Epithelial cell of esophagus (primary cell): ENCODE measurements at regions not wholly inside any gene's neighbourhood (a gene's known extent, or its start where the extent isn't known, plus 50 kb on each side); places are given as distances from the start of the nearest gene placed in this dataset.
A peak's percentile ranks its signal among the peaks of the same experiment; 100 is the strongest.

Experiments used
- DNase-seq: peaks from one replicate; pipeline ENCODE4 v3.0.0; 2010; ENCODE audit warnings: low read depth
- H3K4me3 ChIP-seq: 2 replicates; pipeline ENCODE4 v1.5.1; 2011; ENCODE audit warnings: mild to moderate bottlenecking, low read length, control low read depth
- TF ChIP-seq, protein P1 (sequence below): IDR thresholded peaks from 2 replicates; pipeline ENCODE4 v1.5.1; 2011; ENCODE audit warnings: low read depth, mild to moderate bottlenecking, low read length, control low read depth, inconsistent platforms; ENCODE audit not compliant: insufficient read depth; ENCODE audit errors: missing control alignments

- TF ChIP-seq, protein P1, sequence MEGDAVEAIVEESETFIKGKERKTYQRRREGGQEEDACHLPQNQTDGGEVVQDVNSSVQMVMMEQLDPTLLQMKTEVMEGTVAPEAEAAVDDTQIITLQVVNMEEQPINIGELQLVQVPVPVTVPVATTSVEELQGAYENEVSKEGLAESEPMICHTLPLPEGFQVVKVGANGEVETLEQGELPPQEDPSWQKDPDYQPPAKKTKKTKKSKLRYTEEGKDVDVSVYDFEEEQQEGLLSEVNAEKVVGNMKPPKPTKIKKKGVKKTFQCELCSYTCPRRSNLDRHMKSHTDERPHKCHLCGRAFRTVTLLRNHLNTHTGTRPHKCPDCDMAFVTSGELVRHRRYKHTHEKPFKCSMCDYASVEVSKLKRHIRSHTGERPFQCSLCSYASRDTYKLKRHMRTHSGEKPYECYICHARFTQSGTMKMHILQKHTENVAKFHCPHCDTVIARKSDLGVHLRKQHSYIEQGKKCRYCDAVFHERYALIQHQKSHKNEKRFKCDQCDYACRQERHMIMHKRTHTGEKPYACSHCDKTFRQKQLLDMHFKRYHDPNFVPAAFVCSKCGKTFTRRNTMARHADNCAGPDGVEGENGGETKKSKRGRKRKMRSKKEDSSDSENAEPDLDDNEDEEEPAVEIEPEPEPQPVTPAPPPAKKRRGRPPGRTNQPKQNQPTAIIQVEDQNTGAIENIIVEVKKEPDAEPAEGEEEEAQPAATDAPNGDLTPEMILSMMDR = no peak
- DNase-seq = no peak
- H3K4me3 ChIP-seq = no peak overlapping the region
Observed at GRCh38 chr2:181805228-181806038, 86.1 kb upstream of the ITPRID2 start.

DNA sequence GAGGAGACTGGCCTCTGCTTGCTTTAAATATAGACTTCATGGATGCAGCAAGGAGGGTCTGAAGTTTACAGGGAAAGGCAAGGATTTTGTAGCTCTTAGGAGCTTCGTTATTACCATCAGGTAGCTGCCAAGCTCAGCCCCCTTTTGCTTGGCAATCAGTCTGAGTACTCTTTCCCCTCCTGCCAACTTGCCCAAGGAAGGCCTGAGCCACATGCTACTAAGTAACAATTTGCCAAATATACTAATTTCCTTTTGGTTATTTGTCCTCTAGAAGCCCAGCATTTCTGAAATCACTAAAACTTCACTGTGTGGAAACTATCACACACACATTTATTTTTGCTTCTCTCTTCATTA is 85.5 kb upstream of the ITPRID2 start:
- no peak for DNase-seq
- TF ChIP-seq, protein P1 = no peak
- H3K4me3 ChIP-seq = no peak overlapping the region

DNA sequence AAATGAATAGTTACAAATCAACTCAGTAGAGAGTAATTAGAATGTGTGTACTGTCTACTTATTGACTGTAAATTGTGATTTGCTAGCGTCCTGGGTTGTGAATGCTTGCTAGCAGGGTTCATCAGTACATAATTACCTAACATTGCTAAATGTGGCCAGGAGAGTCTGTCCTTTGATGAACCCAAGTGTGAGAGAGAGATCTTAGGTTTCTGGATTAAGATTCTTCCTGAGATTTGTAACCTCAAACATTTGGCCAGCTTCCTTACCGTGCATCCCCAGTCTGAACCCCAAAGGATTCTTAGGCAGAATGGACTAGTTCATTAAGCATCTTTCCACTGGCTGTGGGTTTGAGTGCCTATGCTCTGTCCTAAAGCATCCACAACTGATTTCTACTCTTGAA is 84.0 kb upstream of the ITPRID2 start:
- no peak overlapping the region for H3K4me3 ChIP-seq
- TF ChIP-seq, protein P1 = no peak
- no peak for DNase-seq

- DNase-seq = peak; percentile 96
- TF ChIP-seq, protein P1 = no peak
- no peak overlapping the region for H3K4me3 ChIP-seq
Observed at GRCh38 chr2:181810823-181811695, 80.5 kb upstream of the ITPRID2 start.

DNA sequence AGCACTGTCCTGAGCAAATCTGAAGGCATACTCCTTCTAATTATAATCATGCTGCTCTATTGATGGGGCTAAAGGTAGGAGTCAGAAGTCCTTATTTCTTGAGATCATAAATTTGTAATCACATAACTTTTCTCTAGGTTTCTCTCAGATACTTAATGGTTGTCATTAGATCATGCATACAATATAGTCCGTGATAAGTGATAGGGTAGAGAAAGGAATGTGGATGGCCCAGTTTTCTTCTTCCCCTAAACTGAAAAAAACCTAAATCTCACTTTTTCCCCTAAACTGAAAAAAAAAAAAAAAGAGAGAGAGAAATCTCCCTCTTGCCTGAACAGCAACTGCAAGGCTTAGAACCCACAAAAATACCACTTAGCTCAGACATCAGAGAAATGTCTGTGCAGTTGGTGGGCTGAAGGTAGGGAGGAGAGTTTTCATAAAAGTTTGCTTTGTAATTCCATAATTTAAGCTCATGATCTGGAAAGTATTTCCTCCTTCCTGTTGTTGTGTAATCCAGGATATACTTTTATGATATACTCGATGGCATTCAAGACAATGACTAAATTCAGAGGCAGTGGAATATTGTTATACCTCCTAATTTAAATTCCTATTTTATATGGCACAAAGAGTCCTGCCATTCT is 79.3 kb upstream of the ITPRID2 start:
- peak; percentile 61 for DNase-seq
- no peak overlapping the region for H3K4me3 ChIP-seq
- TF ChIP-seq, protein P1 = no peak

- DNase-seq = peak; percentile 27
- no peak overlapping the region for H3K4me3 ChIP-seq
- TF ChIP-seq, protein P1 = no peak
Observed at GRCh38 chr2:181814057-181814491, 77.5 kb upstream of the ITPRID2 start.
